ENCODE measurements at regions not wholly inside any gene's neighbourhood (a gene's known extent, or its start where the extent isn't known, plus 50 kb on each side); places are given as distances from the start of the nearest gene placed in this dataset.
A peak's percentile ranks its signal among the peaks of the same experiment; 100 is the strongest.
"Not testable (repeated sequence)": the region's sequence is repeated elsewhere in the genome, so short reads cannot be mapped to it uniquely, and the experiment has no call there.

GRCh38 chr13:37479916-37480315 is 118.7 kb downstream of the POSTN start:
- DNase-seq (ENCODE audit: low read depth), result no peak
- no peak overlapping the region for H3K4me3 ChIP-seq (ENCODE audit: control insufficient read depth, low read depth, low read length)
- TF ChIP-seq, protein P1, sequence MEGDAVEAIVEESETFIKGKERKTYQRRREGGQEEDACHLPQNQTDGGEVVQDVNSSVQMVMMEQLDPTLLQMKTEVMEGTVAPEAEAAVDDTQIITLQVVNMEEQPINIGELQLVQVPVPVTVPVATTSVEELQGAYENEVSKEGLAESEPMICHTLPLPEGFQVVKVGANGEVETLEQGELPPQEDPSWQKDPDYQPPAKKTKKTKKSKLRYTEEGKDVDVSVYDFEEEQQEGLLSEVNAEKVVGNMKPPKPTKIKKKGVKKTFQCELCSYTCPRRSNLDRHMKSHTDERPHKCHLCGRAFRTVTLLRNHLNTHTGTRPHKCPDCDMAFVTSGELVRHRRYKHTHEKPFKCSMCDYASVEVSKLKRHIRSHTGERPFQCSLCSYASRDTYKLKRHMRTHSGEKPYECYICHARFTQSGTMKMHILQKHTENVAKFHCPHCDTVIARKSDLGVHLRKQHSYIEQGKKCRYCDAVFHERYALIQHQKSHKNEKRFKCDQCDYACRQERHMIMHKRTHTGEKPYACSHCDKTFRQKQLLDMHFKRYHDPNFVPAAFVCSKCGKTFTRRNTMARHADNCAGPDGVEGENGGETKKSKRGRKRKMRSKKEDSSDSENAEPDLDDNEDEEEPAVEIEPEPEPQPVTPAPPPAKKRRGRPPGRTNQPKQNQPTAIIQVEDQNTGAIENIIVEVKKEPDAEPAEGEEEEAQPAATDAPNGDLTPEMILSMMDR (conservative IDR thresholded peaks at IDR 0.05; ENCODE audit: control insufficient read depth, insufficient read depth, low read depth, low read length), result no peak

GRCh38 chr13:37476874-37477273 is 121.7 kb downstream of the POSTN start:
- TF ChIP-seq, protein P1 (conservative IDR thresholded peaks at IDR 0.05; ENCODE audit: control insufficient read depth, insufficient read depth, low read depth, low read length), result no peak
- peak; percentile 63 for DNase-seq (ENCODE audit: low read depth)
- H3K4me3 ChIP-seq (ENCODE audit: control insufficient read depth, low read depth, low read length), result no peak overlapping the region

DNA sequence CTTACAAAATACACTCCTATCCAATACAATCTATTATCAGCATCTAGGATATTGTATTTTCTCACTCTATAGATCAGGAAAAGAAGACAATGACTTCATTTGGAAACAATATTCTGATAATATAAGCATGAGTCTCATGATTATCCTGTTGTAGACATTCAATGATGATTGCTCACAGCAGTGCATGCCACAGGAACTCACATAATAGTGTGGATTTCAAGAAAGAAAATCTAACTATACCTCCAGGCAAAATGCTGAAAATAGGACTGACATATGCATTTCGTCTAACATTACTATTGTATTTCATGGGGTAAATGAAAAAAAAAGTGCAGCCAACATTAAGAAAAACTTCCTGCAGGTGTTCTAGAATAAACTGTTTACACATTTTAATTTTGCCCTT is 122.6 kb downstream of the POSTN start:
- H3K4me3 ChIP-seq (ENCODE audit: control insufficient read depth, low read depth, low read length), result no peak overlapping the region
- no peak for DNase-seq (ENCODE audit: low read depth)
- TF ChIP-seq, protein P1 (conservative IDR thresholded peaks at IDR 0.05; ENCODE audit: control insufficient read depth, insufficient read depth, low read depth, low read length), result no peak

GRCh38 chr13:37475151-37475550 is 123.4 kb downstream of the POSTN start:
- TF ChIP-seq, protein P1 (conservative IDR thresholded peaks at IDR 0.05; ENCODE audit: control insufficient read depth, insufficient read depth, low read depth, low read length), result no peak
- no peak overlapping the region for H3K4me3 ChIP-seq (ENCODE audit: control insufficient read depth, low read depth, low read length)
- DNase-seq (ENCODE audit: low read depth), result no peak

DNA sequence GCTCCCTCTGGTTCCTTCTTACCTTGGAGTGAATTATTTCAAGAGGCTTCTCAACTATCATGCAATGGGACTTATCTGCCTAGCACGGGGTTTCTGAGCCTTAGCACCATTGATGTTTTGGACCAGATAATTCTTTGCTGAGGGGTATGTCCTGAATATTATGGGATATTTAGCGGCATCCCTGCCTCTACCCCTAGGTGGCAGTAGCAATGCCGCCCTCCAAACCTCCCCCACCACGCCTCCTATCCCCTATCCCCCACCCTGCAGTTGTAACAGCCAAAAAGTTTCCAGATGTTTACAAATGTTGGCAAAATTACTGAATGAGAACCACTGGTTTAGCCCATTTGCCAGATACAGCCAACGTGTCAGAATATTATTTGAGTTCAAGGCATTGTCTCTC is 125.5 kb downstream of the POSTN start:
- TF ChIP-seq, protein P1 (conservative IDR thresholded peaks at IDR 0.05; ENCODE audit: control insufficient read depth, insufficient read depth, low read depth, low read length), result no peak
- DNase-seq (ENCODE audit: low read depth), result no peak
- no peak overlapping the region for H3K4me3 ChIP-seq (ENCODE audit: control insufficient read depth, low read depth, low read length)

GRCh38 chr13:37472266-37472665 is 126.3 kb downstream of the POSTN start:
- H3K4me3 ChIP-seq (ENCODE audit: control insufficient read depth, low read depth, low read length); DNase-seq (ENCODE audit: low read depth): not testable (repeated sequence)

GRCh38 chr13:37460166-37460565 is 138.4 kb downstream of the POSTN start:
- peak; percentile 47 for DNase-seq (ENCODE audit: low read depth)

More at GRCh38 chr13:37460166-37460565, 138.4 kb downstream of the POSTN start:
- no peak overlapping the region for H3K4me3 ChIP-seq (ENCODE audit: control insufficient read depth, low read depth, low read length)
- TF ChIP-seq, protein P1 (conservative IDR thresholded peaks at IDR 0.05; ENCODE audit: control insufficient read depth, insufficient read depth, low read depth, low read length), result no peak

Data from fibroblast of mammary gland (primary cell).